ENCODE measurements at regions not wholly inside any gene's neighbourhood (a gene's known extent, or its start where the extent isn't known, plus 50 kb on each side); places are given as distances from the start of the nearest gene placed in this dataset.

DNA sequence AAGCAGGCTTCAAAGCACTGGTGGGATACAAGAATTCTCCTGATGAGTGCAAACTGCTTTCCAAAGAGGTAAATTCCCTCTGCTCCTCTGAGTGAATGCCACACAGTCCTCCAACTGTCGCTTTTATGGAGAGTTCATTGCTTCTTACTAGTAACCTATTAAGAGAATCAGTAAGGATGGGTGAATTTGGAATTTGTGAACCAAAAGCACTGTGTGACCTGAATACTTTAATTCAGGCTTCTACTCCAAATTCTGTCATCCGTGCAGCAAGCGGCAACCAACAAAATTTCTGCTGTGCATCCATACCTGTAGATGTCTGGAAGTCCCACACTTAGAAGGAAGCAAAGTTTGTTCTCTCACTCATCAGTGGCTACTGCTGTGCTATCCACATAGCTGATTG is 66.7 kb upstream of the SNRK start:
- TF ChIP-seq, protein P1, sequence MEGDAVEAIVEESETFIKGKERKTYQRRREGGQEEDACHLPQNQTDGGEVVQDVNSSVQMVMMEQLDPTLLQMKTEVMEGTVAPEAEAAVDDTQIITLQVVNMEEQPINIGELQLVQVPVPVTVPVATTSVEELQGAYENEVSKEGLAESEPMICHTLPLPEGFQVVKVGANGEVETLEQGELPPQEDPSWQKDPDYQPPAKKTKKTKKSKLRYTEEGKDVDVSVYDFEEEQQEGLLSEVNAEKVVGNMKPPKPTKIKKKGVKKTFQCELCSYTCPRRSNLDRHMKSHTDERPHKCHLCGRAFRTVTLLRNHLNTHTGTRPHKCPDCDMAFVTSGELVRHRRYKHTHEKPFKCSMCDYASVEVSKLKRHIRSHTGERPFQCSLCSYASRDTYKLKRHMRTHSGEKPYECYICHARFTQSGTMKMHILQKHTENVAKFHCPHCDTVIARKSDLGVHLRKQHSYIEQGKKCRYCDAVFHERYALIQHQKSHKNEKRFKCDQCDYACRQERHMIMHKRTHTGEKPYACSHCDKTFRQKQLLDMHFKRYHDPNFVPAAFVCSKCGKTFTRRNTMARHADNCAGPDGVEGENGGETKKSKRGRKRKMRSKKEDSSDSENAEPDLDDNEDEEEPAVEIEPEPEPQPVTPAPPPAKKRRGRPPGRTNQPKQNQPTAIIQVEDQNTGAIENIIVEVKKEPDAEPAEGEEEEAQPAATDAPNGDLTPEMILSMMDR (IDR thresholded peaks at IDR 0.05; ENCODE audit: borderline replicate concordance, extremely low read depth, low read length, poor library complexity, severe bottlenecking) = no peak
- no peak for TF ChIP-seq EZH2 (IDR thresholded peaks at IDR 0.05; ENCODE audit: borderline replicate concordance, low read depth, low read length, severe bottlenecking)
